HEK293 (cell line): ENCODE measurements at regions not wholly inside any gene's neighbourhood (a gene's known extent, or its start where the extent isn't known, plus 50 kb on each side); places are given as distances from the start of the nearest gene placed in this dataset.

Experiments used
- CTCF ChIA-PET: fragments of 350-600 bp; formaldehyde crosslinking; extraction: SDS; loops from one replicate; lab custom pipeline; 2021; ENCODE audit warnings: antibody characterized with exemption; lab: Yijun Ruan, JAX
- POLR2A ChIA-PET: fragments of 300-600 bp; formaldehyde crosslinking; extraction: SDS; loops from one replicate; lab custom pipeline; 2020; ENCODE audit warnings: antibody characterized with exemption, inconsistent platforms; lab: Yijun Ruan, JAX
- H3K27ac ChIP-seq: fragments of 200-500 bp; sonication (Bioruptor generic); 2 replicates; pipeline ENCODE4 v1.5.1; 2014; ENCODE audit warnings: low read depth, low read length, control low read depth, inconsistent platforms; ENCODE audit errors: extremely low read depth
- H3K36me3 ChIP-seq, 2 experiments: fragments of 200-500 bp in 1 of 2; sonication (Bioruptor generic) in 1 of 2; 1 replicate in 1 of 2; 2 replicates in 1 of 2; pipeline ENCODE4 v1.5.1; 2014 to 2017; ENCODE audit warnings: inconsistent platforms in 2 of 2, low read length in 2 of 2; ENCODE audit not compliant: control insufficient read depth in 2 of 2, insufficient read depth in 1 of 2
- H3K4me1 ChIP-seq: fragments of 200-500 bp; sonication (Bioruptor generic); 2 replicates; pipeline ENCODE4 v1.5.1; 2014; ENCODE audit warnings: mild to moderate bottlenecking, low read length, inconsistent platforms; ENCODE audit not compliant: control insufficient read depth, insufficient read depth
- H3K4me3 ChIP-seq: 2 replicates; pipeline ENCODE4 v1.5.1; 2011; ENCODE audit warnings: low read depth, mild to moderate bottlenecking, control low read depth, low read length, moderate library complexity
- H3K9me3 ChIP-seq: fragments of 200-500 bp; sonication (Bioruptor generic); 2 replicates; pipeline ENCODE4 v1.5.1; 2014; ENCODE audit warnings: low read depth, low read length, inconsistent platforms; ENCODE audit not compliant: control insufficient read depth, insufficient read depth
- EGR2 ChIP-seq: fragments of 450-650 bp; formaldehyde crosslinking; IDR thresholded peaks from 2 replicates; pipeline ENCODE4 v1.5.1; 2016; ENCODE audit warnings: low read depth, missing biosample characterization, missing genetic modification characterization
- GLI4 ChIP-seq: fragments of 450-650 bp; formaldehyde crosslinking; IDR thresholded peaks from 2 replicates; pipeline ENCODE4 v1.5.1; 2016; ENCODE audit warnings: missing biosample characterization, missing genetic modification characterization
- KLF9 ChIP-seq: fragments of 450-650 bp; formaldehyde crosslinking; IDR thresholded peaks from 2 replicates; pipeline ENCODE4 v1.5.1; 2016; ENCODE audit warnings: missing biosample characterization, missing genetic modification characterization, low read depth
- MEIS1 ChIP-seq: sonication (generic); formaldehyde crosslinking; IDR thresholded peaks from 2 replicates; pipeline ENCODE4 v1.8.1; 2022; ENCODE audit warnings: missing genetic modification reagents, mild to moderate bottlenecking, borderline replicate concordance
- OVOL3 ChIP-seq: fragments of 450-650 bp; formaldehyde crosslinking; IDR thresholded peaks from 2 replicates; pipeline ENCODE4 v1.5.1; 2016; ENCODE audit warnings: missing biosample characterization, missing genetic modification characterization
- SCRT2 ChIP-seq: fragments of 450-650 bp; formaldehyde crosslinking; IDR thresholded peaks from 2 replicates; pipeline ENCODE4 v1.5.1; 2016; ENCODE audit warnings: missing biosample characterization, missing genetic modification characterization
- SP3 ChIP-seq: fragments of 450-650 bp; formaldehyde crosslinking; IDR thresholded peaks from 2 replicates; pipeline ENCODE4 v1.5.1; 2016; ENCODE audit warnings: missing biosample characterization, missing genetic modification characterization
- SP7 ChIP-seq: fragments of 450-650 bp; formaldehyde crosslinking; IDR thresholded peaks from 2 replicates; pipeline ENCODE4 v1.5.1; 2016; ENCODE audit warnings: missing biosample characterization, missing genetic modification characterization
- ZBTB21 ChIP-seq: fragments of 450-650 bp; formaldehyde crosslinking; IDR thresholded peaks from 2 replicates; pipeline ENCODE4 v1.5.1; 2017; ENCODE audit warnings: missing biosample characterization, missing genetic modification characterization
- ZNF146 ChIP-seq: fragments of 450-650 bp; formaldehyde crosslinking; IDR thresholded peaks from 2 replicates; pipeline ENCODE4 v1.5.1; 2016; ENCODE audit warnings: missing biosample characterization, missing genetic modification characterization
- ZNF175 ChIP-seq: fragments of 450-650 bp; formaldehyde crosslinking; IDR thresholded peaks from 2 replicates; pipeline ENCODE4 v1.5.1; 2016; ENCODE audit warnings: missing biosample characterization, missing genetic modification characterization
- ZNF19 ChIP-seq: fragments of 450-650 bp; formaldehyde crosslinking; IDR thresholded peaks from 2 replicates; pipeline ENCODE4; 2016; ENCODE audit warnings: missing biosample characterization, missing genetic modification characterization, low read depth
- ZNF214 ChIP-seq: fragments of 450-650 bp; formaldehyde crosslinking; IDR thresholded peaks from 2 replicates; pipeline ENCODE4 v1.5.1; 2017; ENCODE audit warnings: missing biosample characterization, mild to moderate bottlenecking, missing genetic modification characterization, borderline replicate concordance
- ZNF302 ChIP-seq: fragments of 450-650 bp; formaldehyde crosslinking; IDR thresholded peaks from 2 replicates; pipeline ENCODE4 v1.5.1; 2016; ENCODE audit warnings: missing biosample characterization, missing genetic modification characterization, low read depth
- ZNF324 ChIP-seq: fragments of 450-650 bp; formaldehyde crosslinking; IDR thresholded peaks from 2 replicates; pipeline ENCODE4 v1.5.1; 2016; ENCODE audit warnings: missing biosample characterization, missing genetic modification characterization
- ZNF366 ChIP-seq: fragments of 450-650 bp; formaldehyde crosslinking; conservative IDR thresholded peaks from 2 replicates; pipeline ENCODE4 v1.5.1; 2016; ENCODE audit warnings: missing biosample characterization, missing genetic modification characterization
- ZNF423 ChIP-seq: fragments of 450-650 bp; formaldehyde crosslinking; IDR thresholded peaks from 2 replicates; pipeline ENCODE4 v1.5.1; 2016; ENCODE audit warnings: missing biosample characterization, missing genetic modification characterization
- ZNF433 ChIP-seq: fragments of 450-650 bp; formaldehyde crosslinking; IDR thresholded peaks from 2 replicates; pipeline ENCODE4 v1.5.1; 2016; ENCODE audit warnings: missing biosample characterization, missing genetic modification characterization, low read depth
- ZNF514 ChIP-seq: fragments of 450-650 bp; formaldehyde crosslinking; IDR thresholded peaks from 2 replicates; pipeline ENCODE4 v1.5.1; 2016; ENCODE audit warnings: missing biosample characterization, missing genetic modification characterization
- ZNF544 ChIP-seq: fragments of 450-650 bp; formaldehyde crosslinking; IDR thresholded peaks from 2 replicates; pipeline ENCODE4 v1.5.0; 2017; ENCODE audit warnings: missing biosample characterization, missing genetic modification characterization
- ZNF623 ChIP-seq: fragments of 450-650 bp; formaldehyde crosslinking; IDR thresholded peaks from 2 replicates; pipeline ENCODE4 v1.5.1; 2016; ENCODE audit warnings: missing biosample characterization, missing genetic modification characterization
- ZNF626 ChIP-seq: fragments of 450-650 bp; sonication (Bioruptor Pico); formaldehyde crosslinking; IDR thresholded peaks from 2 replicates; pipeline ENCODE4 v1.5.1; 2018; ENCODE audit warnings: missing biosample characterization, missing genetic modification characterization, inconsistent platforms
- ZNF791 ChIP-seq: fragments of 450-650 bp; formaldehyde crosslinking; IDR thresholded peaks from 2 replicates; pipeline ENCODE4 v1.5.1; 2016; ENCODE audit warnings: missing biosample characterization, missing genetic modification characterization
- ZXDB ChIP-seq: fragments of 450-650 bp; formaldehyde crosslinking; IDR thresholded peaks from 2 replicates; pipeline ENCODE4 v1.5.1; 2016; ENCODE audit warnings: missing biosample characterization, missing genetic modification characterization
- TF ChIP-seq, protein P1 (sequence below): fragments of 450-650 bp; formaldehyde crosslinking; IDR thresholded peaks from 2 replicates; pipeline ENCODE4 v1.5.1; 2016; ENCODE audit warnings: missing biosample characterization, missing genetic modification characterization
- TF ChIP-seq, protein P2 (sequence below): fragments of 450-650 bp; formaldehyde crosslinking; IDR thresholded peaks from 2 replicates; pipeline ENCODE4 v1.5.1; 2016; ENCODE audit warnings: missing biosample characterization, missing genetic modification characterization
- TF ChIP-seq, protein P3 (sequence below): fragments of 450-650 bp; formaldehyde crosslinking; IDR thresholded peaks from 2 replicates; pipeline ENCODE4 v1.5.1; 2016; ENCODE audit warnings: missing biosample characterization, missing genetic modification characterization
- TF ChIP-seq, protein P4 (sequence below): fragments of 450-650 bp; formaldehyde crosslinking; IDR thresholded peaks from 2 replicates; pipeline ENCODE4 v1.5.1; 2017; ENCODE audit warnings: missing biosample characterization, missing genetic modification characterization
- TF ChIP-seq, protein P5 (sequence below): fragments of 450-650 bp; formaldehyde crosslinking; IDR thresholded peaks from 2 replicates; pipeline ENCODE4 v1.5.1; 2017; ENCODE audit warnings: missing biosample characterization, missing genetic modification characterization

DNA sequence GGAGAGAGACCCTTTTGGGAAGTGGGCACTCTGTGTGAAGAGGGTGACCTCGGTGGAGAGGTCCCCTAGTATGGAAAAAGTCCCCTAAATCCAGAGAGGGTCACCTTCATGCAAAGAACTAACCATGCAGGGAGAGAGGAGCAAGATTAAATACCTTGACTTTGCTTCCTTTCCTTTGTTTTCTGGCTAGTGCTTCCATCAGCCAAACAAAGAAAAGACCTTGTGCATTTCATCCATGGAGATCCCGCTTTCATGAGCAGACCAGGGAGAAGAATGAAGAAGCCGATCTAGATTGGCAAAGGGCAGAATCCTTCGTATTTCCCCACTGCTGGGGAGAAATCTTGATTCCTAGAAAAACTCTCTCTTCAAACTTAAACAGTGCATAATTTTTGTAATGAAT lies 813.3 kb upstream of the CDH6 start:
- Histone ChIP-seq H3K27ac (no peak overlapping the region), H3K4me3 (no peak overlapping the region), H3K9me3 (no peaks in the 10 kb centered on the region; the same call in 1 of the 2 replicates), H3K4me1 (no peaks in the 10 kb centered on the region), H3K36me3 (no peaks in the 10 kb centered on the region)
- ChIA-PET CTCF (no interaction called here), POLR2A (no interaction called here)
- TF ChIP-seq MEIS1 (no peak), ZNF175 (tag by site-specific recombination) (no peak), ZNF623 (tag by site-specific recombination) (no peak), ZNF626 (tag by site-specific recombination) (no peak), ZNF433 (tag by site-specific recombination) (no peak), SP3 (tag by site-specific recombination) (no peak), ZNF302 (tag by site-specific recombination) (no peak), KLF9 (tag by site-specific recombination) (no peak), OVOL3 (tag by site-specific recombination) (no peak), ZNF214 (tag by site-specific recombination) (no peak)
- TF ChIP-seq, protein P1, sequence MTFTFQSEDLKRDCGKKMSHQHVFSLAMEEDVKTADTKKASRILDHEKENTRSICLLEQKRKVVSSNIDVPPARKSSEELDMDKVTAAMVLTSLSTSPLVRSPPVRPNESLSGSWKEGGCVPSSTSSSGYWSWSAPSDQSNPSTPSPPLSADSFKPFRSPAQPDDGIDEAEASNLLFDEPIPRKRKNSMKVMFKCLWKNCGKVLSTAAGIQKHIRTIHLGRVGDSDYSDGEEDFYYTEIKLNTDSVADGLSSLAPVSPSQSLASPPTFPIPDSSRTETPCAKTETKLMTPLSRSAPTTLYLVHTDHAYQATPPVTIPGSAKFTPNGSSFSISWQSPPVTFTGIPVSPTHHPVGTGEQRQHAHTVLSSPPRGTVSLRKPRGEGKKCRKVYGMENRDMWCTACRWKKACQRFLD (tag by site-specific recombination) = no peak

DNA sequence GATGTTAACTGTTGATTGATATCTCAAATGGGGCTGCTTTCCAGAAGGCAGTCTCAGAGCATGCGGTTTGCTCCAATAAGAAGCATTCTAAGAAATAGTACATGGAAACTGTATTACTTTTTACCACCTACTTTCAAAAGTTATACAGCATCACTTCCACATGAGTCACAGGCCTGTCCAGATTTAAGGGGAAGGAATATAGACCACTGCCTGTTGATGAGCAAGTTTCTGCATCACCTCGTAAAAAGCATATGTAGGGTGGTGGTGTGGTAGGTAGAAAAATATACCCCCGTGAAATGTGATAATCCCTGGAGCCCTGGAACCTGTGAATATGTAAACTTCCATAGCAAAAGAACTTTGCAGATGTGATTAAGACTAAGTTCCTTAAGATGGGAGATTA lies 816.6 kb upstream of the CDH6 start:
- POLR2A ChIA-PET = no interaction called here
- no peaks in the 10 kb centered on the region for H3K4me1 ChIP-seq
- CTCF ChIA-PET = interaction anchor here (0.6 kb wide), 1 partner anchor 12 kb away, joined by 3 read pairs; no protein-coding TSS in a partner anchor
- TF ChIP-seq SCRT2 (tag by site-specific recombination) (no peak), ZBTB21 (tag by site-specific recombination) (no peak), ZNF514 (tag by site-specific recombination) (no peak), ZNF19 (tag by site-specific recombination) (no peak), GLI4 (tag by site-specific recombination) (no peak), EGR2 (tag by site-specific recombination) (no peak), ZNF366 (no peak), ZNF423 (tag by site-specific recombination) (no peak), ZXDB (tag by site-specific recombination) (no peak), ZNF146 (tag by site-specific recombination) (no peak), ZNF544 (no peak), SP7 (tag by site-specific recombination) (no peak), ZNF324 (tag by site-specific recombination) (no peak), ZNF791 (tag by site-specific recombination) (no peak)
- TF ChIP-seq, protein P2, sequence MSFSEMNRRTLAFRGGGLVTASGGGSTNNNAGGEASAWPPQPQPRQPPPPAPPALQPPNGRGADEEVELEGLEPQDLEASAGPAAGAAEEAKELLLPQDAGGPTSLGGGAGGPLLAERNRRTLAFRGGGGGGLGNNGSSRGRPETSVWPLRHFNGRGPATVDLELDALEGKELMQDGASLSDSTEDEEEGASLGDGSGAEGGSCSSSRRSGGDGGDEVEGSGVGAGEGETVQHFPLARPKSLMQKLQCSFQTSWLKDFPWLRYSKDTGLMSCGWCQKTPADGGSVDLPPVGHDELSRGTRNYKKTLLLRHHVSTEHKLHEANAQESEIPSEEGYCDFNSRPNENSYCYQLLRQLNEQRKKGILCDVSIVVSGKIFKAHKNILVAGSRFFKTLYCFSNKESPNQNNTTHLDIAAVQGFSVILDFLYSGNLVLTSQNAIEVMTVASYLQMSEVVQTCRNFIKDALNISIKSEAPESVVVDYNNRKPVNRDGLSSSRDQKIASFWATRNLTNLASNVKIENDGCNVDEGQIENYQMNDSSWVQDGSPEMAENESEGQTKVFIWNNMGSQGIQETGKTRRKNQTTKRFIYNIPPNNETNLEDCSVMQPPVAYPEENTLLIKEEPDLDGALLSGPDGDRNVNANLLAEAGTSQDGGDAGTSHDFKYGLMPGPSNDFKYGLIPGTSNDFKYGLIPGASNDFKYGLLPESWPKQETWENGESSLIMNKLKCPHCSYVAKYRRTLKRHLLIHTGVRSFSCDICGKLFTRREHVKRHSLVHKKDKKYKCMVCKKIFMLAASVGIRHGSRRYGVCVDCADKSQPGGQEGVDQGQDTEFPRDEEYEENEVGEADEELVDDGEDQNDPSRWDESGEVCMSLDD (tag by site-specific recombination) = no peak
- TF ChIP-seq, protein P3, sequence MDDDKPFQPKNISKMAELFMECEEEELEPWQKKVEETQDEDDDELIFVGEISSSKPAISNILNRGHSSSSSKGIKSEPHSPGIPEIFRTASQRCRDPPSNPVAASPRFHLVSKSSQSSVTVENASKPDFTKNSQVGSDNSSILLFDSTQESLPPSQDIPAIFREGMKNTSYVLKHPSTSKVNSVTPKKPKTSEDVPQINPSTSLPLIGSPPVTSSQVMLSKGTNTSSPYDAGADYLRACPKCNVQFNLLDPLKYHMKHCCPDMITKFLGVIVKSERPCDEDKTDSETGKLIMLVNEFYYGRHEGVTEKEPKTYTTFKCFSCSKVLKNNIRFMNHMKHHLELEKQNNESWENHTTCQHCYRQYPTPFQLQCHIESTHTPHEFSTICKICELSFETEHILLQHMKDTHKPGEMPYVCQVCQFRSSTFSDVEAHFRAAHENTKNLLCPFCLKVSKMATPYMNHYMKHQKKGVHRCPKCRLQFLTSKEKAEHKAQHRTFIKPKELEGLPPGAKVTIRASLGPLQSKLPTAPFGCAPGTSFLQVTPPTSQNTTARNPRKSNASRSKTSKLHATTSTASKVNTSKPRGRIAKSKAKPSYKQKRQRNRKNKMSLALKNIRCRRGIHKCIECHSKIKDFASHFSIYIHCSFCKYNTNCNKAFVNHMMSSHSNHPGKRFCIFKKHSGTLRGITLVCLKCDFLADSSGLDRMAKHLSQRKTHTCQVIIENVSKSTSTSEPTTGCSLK (tag by site-specific recombination) = no peak
- TF ChIP-seq, protein P4, sequence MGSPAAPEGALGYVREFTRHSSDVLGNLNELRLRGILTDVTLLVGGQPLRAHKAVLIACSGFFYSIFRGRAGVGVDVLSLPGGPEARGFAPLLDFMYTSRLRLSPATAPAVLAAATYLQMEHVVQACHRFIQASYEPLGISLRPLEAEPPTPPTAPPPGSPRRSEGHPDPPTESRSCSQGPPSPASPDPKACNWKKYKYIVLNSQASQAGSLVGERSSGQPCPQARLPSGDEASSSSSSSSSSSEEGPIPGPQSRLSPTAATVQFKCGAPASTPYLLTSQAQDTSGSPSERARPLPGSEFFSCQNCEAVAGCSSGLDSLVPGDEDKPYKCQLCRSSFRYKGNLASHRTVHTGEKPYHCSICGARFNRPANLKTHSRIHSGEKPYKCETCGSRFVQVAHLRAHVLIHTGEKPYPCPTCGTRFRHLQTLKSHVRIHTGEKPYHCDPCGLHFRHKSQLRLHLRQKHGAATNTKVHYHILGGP (tag by site-specific recombination) = no peak
- TF ChIP-seq, protein P5, sequence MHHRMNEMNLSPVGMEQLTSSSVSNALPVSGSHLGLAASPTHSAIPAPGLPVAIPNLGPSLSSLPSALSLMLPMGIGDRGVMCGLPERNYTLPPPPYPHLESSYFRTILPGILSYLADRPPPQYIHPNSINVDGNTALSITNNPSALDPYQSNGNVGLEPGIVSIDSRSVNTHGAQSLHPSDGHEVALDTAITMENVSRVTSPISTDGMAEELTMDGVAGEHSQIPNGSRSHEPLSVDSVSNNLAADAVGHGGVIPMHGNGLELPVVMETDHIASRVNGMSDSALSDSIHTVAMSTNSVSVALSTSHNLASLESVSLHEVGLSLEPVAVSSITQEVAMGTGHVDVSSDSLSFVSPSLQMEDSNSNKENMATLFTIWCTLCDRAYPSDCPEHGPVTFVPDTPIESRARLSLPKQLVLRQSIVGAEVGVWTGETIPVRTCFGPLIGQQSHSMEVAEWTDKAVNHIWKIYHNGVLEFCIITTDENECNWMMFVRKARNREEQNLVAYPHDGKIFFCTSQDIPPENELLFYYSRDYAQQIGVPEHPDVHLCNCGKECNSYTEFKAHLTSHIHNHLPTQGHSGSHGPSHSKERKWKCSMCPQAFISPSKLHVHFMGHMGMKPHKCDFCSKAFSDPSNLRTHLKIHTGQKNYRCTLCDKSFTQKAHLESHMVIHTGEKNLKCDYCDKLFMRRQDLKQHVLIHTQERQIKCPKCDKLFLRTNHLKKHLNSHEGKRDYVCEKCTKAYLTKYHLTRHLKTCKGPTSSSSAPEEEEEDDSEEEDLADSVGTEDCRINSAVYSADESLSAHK = no peak

More for the DNA sequence above, 816.6 kb upstream of the CDH6 start:
- no peaks in the 10 kb centered on the region; the same call in 1 of the 2 replicates for H3K9me3 ChIP-seq
- no peak overlapping the region for H3K27ac ChIP-seq
- H3K36me3 ChIP-seq = no peaks in the 10 kb centered on the region
- no peak overlapping the region for H3K4me3 ChIP-seq
